ENCODE measurements at regions not wholly inside any gene's neighbourhood (a gene's known extent, or its start where the extent isn't known, plus 50 kb on each side); places are given as distances from the start of the nearest gene placed in this dataset.

- TF ChIP-seq POLR2AphosphoS5 (IDR thresholded peaks at IDR 0.05; ENCODE audit: low read depth, low read length) (no peak), TAF1 (IDR thresholded peaks at IDR 0.05; ENCODE audit: borderline replicate concordance, low read depth, low read length) (no peak)
These were observed 57.5 kb upstream of the ETV3 start for GRCh38 chr1:157195521-157196244.

Measured in GM12892 (cell line).